RWPE2 (cell line): ENCODE measurements at regions not wholly inside any gene's neighbourhood (a gene's known extent, or its start where the extent isn't known, plus 50 kb on each side); places are given as distances from the start of the nearest gene placed in this dataset.
"Not testable (repeated sequence)": the region's sequence is repeated elsewhere in the genome, so short reads cannot be mapped to it uniquely, and the experiment has no call there.

Source experiments
- ATAC-seq: fragments of 200-7000 bp; cut with Tn5 transposase; 3 replicates; pipeline ENCODE4 v1.9.1; 2021; ENCODE audit warnings: low read depth
- DNase-seq: peaks from one replicate; pipeline ENCODE4 v3.0.0-alpha.2; 2020; ENCODE audit warnings: low spot score
- H3K27ac ChIP-seq: fragments of 450-650 bp; 2 replicates; pipeline ENCODE4 v1.5.1; 2017; ENCODE audit warnings: mild to moderate bottlenecking; ENCODE audit not compliant: poor library complexity, severe bottlenecking
- H3K27me3 ChIP-seq: fragments of 250-450 bp; sonication (Bioruptor Pico); 2 replicates; pipeline ENCODE4 v1.5.1; 2021; ENCODE audit warnings: mild to moderate bottlenecking, moderate library complexity; ENCODE audit not compliant: insufficient read depth, poor library complexity, severe bottlenecking
- H3K36me3 ChIP-seq: fragments of 250-450 bp; sonication (Bioruptor Pico); 2 replicates; pipeline ENCODE4 v1.5.1; 2020; ENCODE audit warnings: low read depth, mild to moderate bottlenecking, moderate library complexity
- H3K4me1 ChIP-seq: fragments of 250-450 bp; sonication (Bioruptor Pico); 2 replicates; pipeline ENCODE4 v1.5.1; 2021; ENCODE audit warnings: mild to moderate bottlenecking, moderate library complexity; ENCODE audit not compliant: insufficient read depth, poor library complexity, severe bottlenecking
- H3K4me3 ChIP-seq: fragments of 250-450 bp; sonication (Bioruptor Pico); 2 replicates; pipeline ENCODE4 v1.5.1; 2021; ENCODE audit warnings: mild to moderate bottlenecking, moderate library complexity; ENCODE audit not compliant: severe bottlenecking
- H3K9me3 ChIP-seq: fragments of 250-450 bp; sonication (Bioruptor Pico); 2 replicates; pipeline ENCODE4 v1.5.1; 2021; ENCODE audit warnings: mild to moderate bottlenecking, moderate library complexity; ENCODE audit not compliant: severe bottlenecking
- TF ChIP-seq, protein P1 (sequence below): fragments of 450-650 bp; IDR thresholded peaks from one replicate; pipeline ENCODE4 v1.5.1; 2017; ENCODE audit warnings: mild to moderate bottlenecking, moderate library complexity; ENCODE audit not compliant: poor library complexity, severe bottlenecking

DNA sequence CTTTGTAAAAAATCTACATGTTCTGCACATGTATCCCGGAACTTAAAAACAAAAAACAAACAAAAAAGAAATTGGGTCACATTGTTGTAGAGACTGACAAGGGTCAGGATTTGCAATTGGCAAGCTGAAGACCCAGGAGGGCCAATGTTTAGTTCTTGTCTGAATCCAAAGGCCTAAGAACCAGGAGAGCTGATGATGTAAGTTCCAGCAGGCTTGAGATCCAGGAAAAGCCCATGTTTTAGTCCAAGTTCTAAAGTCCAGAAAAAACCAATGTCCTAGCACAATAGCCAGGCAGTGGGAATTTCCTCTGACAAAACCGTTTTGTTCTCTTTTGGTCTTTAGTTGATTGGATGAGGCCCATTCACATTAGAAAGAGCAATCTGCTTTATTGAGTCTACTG is 244.9 kb downstream of the DMAC1 start:
- Histone ChIP-seq H3K4me3 (no peak overlapping the region), H3K27ac (no peak overlapping the region), H3K27me3 (no peaks in the 10 kb centered on the region), H3K36me3 (no peaks in the 10 kb centered on the region), H3K4me1 (no peaks in the 10 kb centered on the region), H3K9me3 (no peaks in the 10 kb centered on the region)
- ATAC-seq (no peak), DNase-seq (no peak)
- TF ChIP-seq, protein P1, sequence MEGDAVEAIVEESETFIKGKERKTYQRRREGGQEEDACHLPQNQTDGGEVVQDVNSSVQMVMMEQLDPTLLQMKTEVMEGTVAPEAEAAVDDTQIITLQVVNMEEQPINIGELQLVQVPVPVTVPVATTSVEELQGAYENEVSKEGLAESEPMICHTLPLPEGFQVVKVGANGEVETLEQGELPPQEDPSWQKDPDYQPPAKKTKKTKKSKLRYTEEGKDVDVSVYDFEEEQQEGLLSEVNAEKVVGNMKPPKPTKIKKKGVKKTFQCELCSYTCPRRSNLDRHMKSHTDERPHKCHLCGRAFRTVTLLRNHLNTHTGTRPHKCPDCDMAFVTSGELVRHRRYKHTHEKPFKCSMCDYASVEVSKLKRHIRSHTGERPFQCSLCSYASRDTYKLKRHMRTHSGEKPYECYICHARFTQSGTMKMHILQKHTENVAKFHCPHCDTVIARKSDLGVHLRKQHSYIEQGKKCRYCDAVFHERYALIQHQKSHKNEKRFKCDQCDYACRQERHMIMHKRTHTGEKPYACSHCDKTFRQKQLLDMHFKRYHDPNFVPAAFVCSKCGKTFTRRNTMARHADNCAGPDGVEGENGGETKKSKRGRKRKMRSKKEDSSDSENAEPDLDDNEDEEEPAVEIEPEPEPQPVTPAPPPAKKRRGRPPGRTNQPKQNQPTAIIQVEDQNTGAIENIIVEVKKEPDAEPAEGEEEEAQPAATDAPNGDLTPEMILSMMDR = no peak

DNA sequence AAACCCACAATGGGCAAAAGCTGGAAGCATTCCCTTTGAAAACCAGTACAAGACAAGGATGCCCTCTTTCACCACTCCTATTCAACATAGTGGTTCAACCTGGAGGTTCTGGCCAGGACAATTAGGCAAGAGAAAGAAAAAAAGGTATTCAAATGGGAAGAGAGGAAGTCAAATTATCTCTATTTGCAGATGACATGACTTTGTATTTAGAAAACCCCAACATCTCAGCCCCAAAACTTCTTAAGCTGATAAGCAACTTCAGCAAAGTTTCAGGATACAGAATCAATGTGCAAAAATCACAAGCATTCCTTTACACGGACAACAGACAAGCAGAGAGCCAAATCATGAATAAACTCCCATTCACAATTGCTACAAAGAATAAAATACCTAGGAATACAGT is 246.9 kb downstream of the DMAC1 start:
- not testable (repeated sequence) for H3K27me3 ChIP-seq, H3K4me3 ChIP-seq, H3K27ac ChIP-seq, H3K4me1 ChIP-seq, H3K36me3 ChIP-seq, H3K9me3 ChIP-seq, DNase-seq, ATAC-seq

GRCh38 chr9:7549249-7549648 is 250.3 kb downstream of the DMAC1 start:
- H3K27me3 ChIP-seq = no peaks in the 10 kb centered on the region
- ATAC-seq (no peak), DNase-seq (no peak)
- H3K27ac ChIP-seq = no peak overlapping the region
- TF ChIP-seq, protein P1 = no peak
- H3K4me1 ChIP-seq = no peaks in the 10 kb centered on the region
- H3K9me3 ChIP-seq = no peaks in the 10 kb centered on the region
- no peaks in the 10 kb centered on the region for H3K36me3 ChIP-seq
- H3K4me3 ChIP-seq = no peak overlapping the region

GRCh38 chr9:7546261-7546660 is 253.3 kb downstream of the DMAC1 start:
- no peak overlapping the region for H3K27ac ChIP-seq
- ATAC-seq (no peak), DNase-seq (no peak)
- no peak overlapping the region for H3K4me3 ChIP-seq
- H3K27me3 ChIP-seq = no peaks in the 10 kb centered on the region
- H3K9me3 ChIP-seq = no peaks in the 10 kb centered on the region
- H3K36me3 ChIP-seq = no peaks in the 10 kb centered on the region
- TF ChIP-seq, protein P1 = no peak
- H3K4me1 ChIP-seq = no peaks in the 10 kb centered on the region

- Histone ChIP-seq H3K4me1 (no peaks in the 10 kb centered on the region), H3K27me3 (no peaks in the 10 kb centered on the region), H3K4me3 (no peak overlapping the region), H3K27ac (no peak overlapping the region), H3K36me3 (no peaks in the 10 kb centered on the region), H3K9me3 (no peaks in the 10 kb centered on the region)
- no peak for DNase-seq
- TF ChIP-seq, protein P1 = no peak
- no peak for ATAC-seq
These were observed 254.0 kb downstream of the DMAC1 start for GRCh38 chr9:7545371-7546165.
